ENCODE measurements at regions not wholly inside any gene's neighbourhood (a gene's known extent, or its start where the extent isn't known, plus 50 kb on each side); places are given as distances from the start of the nearest gene placed in this dataset.

GRCh38 chrX:22349116-22349515 lies 76.4 kb downstream of the CBLL2 start:
- no peak overlapping the region for H3K9ac ChIP-seq (ENCODE audit: low read length)
- no peaks in the 10 kb centered on the region for H3K9me3 ChIP-seq (ENCODE audit: insufficient read depth, low read length)
- no peaks in the 10 kb centered on the region for H3K4me1 ChIP-seq (ENCODE audit: low read length)
- no peaks in the 10 kb centered on the region for H3K27me3 ChIP-seq (ENCODE audit: low read depth, low read length)
- no peaks in the 10 kb centered on the region for H3K79me2 ChIP-seq (ENCODE audit: low read length)
- TF ChIP-seq CTCF (IDR thresholded peaks at IDR 0.05; ENCODE audit: low read depth, low read length): no peak
- TF ChIP-seq EZH2phosphoT487 (IDR thresholded peaks at IDR 0.05; ENCODE audit: low read depth): no peak
- H3K4me3 ChIP-seq (ENCODE audit: low read length): no peak overlapping the region
- H2AFZ ChIP-seq (ENCODE audit: low read depth, low read length): no peak overlapping the region
- no peaks in the 10 kb centered on the region for H3K36me3 ChIP-seq (replicated peaks; ENCODE audit: low read depth, low read length)
- no peaks in the 10 kb centered on the region for H4K20me1 ChIP-seq (ENCODE audit: insufficient read depth, low read length)
- H3K4me2 ChIP-seq (ENCODE audit: low read length): no peak overlapping the region
- no peak overlapping the region for H3K27ac ChIP-seq (ENCODE audit: low read length)

GRCh38 chrX:22351076-22351475 lies 78.4 kb downstream of the CBLL2 start:
- no peak overlapping the region for H3K4me2 ChIP-seq (ENCODE audit: low read length)
- H3K27ac ChIP-seq (ENCODE audit: low read length): no peak overlapping the region
- no peaks in the 10 kb centered on the region for H3K4me1 ChIP-seq (ENCODE audit: low read length)
- H3K27me3 ChIP-seq (ENCODE audit: low read depth, low read length): no peaks in the 10 kb centered on the region
- no peaks in the 10 kb centered on the region for H3K36me3 ChIP-seq (replicated peaks; ENCODE audit: low read depth, low read length)
- H3K4me3 ChIP-seq (ENCODE audit: low read length): no peak overlapping the region
- no peak overlapping the region for H2AFZ ChIP-seq (ENCODE audit: low read depth, low read length)
- H3K9ac ChIP-seq (ENCODE audit: low read length): no peak overlapping the region
- no peaks in the 10 kb centered on the region for H3K79me2 ChIP-seq (ENCODE audit: low read length)
- no peak for TF ChIP-seq EZH2phosphoT487 (IDR thresholded peaks at IDR 0.05; ENCODE audit: low read depth)
- no peak for TF ChIP-seq CTCF (IDR thresholded peaks at IDR 0.05; ENCODE audit: low read depth, low read length)
- H3K9me3 ChIP-seq (ENCODE audit: insufficient read depth, low read length): no peaks in the 10 kb centered on the region
- no peaks in the 10 kb centered on the region for H4K20me1 ChIP-seq (ENCODE audit: insufficient read depth, low read length)

GRCh38 chrX:22351966-22352365 lies 79.3 kb downstream of the CBLL2 start:
- no peaks in the 10 kb centered on the region for H3K36me3 ChIP-seq (replicated peaks; ENCODE audit: low read depth, low read length)
- no peak overlapping the region for H3K9ac ChIP-seq (ENCODE audit: low read length)
- H4K20me1 ChIP-seq (ENCODE audit: insufficient read depth, low read length): no peaks in the 10 kb centered on the region
- no peaks in the 10 kb centered on the region for H3K27me3 ChIP-seq (ENCODE audit: low read depth, low read length)
- H3K4me1 ChIP-seq (ENCODE audit: low read length): no peaks in the 10 kb centered on the region
- no peak overlapping the region for H3K4me3 ChIP-seq (ENCODE audit: low read length)
- H3K79me2 ChIP-seq (ENCODE audit: low read length): no peaks in the 10 kb centered on the region
- H3K4me2 ChIP-seq (ENCODE audit: low read length): no peak overlapping the region
- no peaks in the 10 kb centered on the region for H3K9me3 ChIP-seq (ENCODE audit: insufficient read depth, low read length)
- TF ChIP-seq CTCF (IDR thresholded peaks at IDR 0.05; ENCODE audit: low read depth, low read length): no peak
- no peak for TF ChIP-seq EZH2phosphoT487 (IDR thresholded peaks at IDR 0.05; ENCODE audit: low read depth)
- no peak overlapping the region for H2AFZ ChIP-seq (ENCODE audit: low read depth, low read length)
- no peak overlapping the region for H3K27ac ChIP-seq (ENCODE audit: low read length)

- Histone ChIP-seq H3K27me3 (ENCODE audit: low read depth, low read length) (no peaks in the 10 kb centered on the region), H3K4me3 (ENCODE audit: low read length) (no peak overlapping the region), H3K36me3 (replicated peaks; ENCODE audit: low read depth, low read length) (no peaks in the 10 kb centered on the region), H4K20me1 (ENCODE audit: insufficient read depth, low read length) (no peaks in the 10 kb centered on the region), H3K4me2 (ENCODE audit: low read length) (no peak overlapping the region), H3K4me1 (ENCODE audit: low read length) (no peaks in the 10 kb centered on the region), H2AFZ (ENCODE audit: low read depth, low read length) (no peak overlapping the region), H3K79me2 (ENCODE audit: low read length) (no peaks in the 10 kb centered on the region), H3K9ac (ENCODE audit: low read length) (no peak overlapping the region), H3K9me3 (ENCODE audit: insufficient read depth, low read length) (no peaks in the 10 kb centered on the region), H3K27ac (ENCODE audit: low read length) (no peak overlapping the region)
- no peak for TF ChIP-seq EZH2phosphoT487 (IDR thresholded peaks at IDR 0.05; ENCODE audit: low read depth)
- TF ChIP-seq CTCF (IDR thresholded peaks at IDR 0.05; ENCODE audit: low read depth, low read length): no peak
Measured at GRCh38 chrX:22357621-22358020, 84.9 kb downstream of the CBLL2 start.
